Activated T-helper 9 cell treated with anti-CD3 and anti-CD28 coated beads, Interleukin-2, amount 50 U/mL, for 16 hours (primary cell): ENCODE measurements at regions not wholly inside any gene's neighbourhood (a gene's known extent, or its start where the extent isn't known, plus 50 kb on each side); places are given as distances from the start of the nearest gene placed in this dataset.

Experiments used
- DNase-seq: peaks from one replicate; pipeline ENCODE4 v3.0.0-alpha.2; 2020; ENCODE audit warnings: low read depth

- no peak for DNase-seq
Measured at GRCh38 chr6:15993716-15994228, 135.1 kb upstream of the MYLIP start.

- DNase-seq, result no peak
Measured at GRCh38 chr6:15990179-15990578, 138.7 kb upstream of the MYLIP start.

GRCh38 chr6:15989397-15989796, 139.5 kb upstream of the MYLIP start:
- DNase-seq, result no peak

- DNase-seq, result no peak
Measured at GRCh38 chr6:15987569-15987968, 141.3 kb upstream of the MYLIP start.

- DNase-seq, result no peak
Measured at GRCh38 chr6:15986027-15986629, 142.8 kb upstream of the MYLIP start.

GRCh38 chr6:15985379-15985959, 143.4 kb upstream of the MYLIP start:
- DNase-seq, result no peak

- DNase-seq, result no peak
Measured at GRCh38 chr6:15981956-15982355, 146.9 kb upstream of the MYLIP start.

- DNase-seq, result no peak
Measured at GRCh38 chr6:15980801-15981200, 148.1 kb upstream of the MYLIP start.

GRCh38 chr6:15978426-15978825, 150.5 kb upstream of the MYLIP start:
- DNase-seq, result no peak

- DNase-seq, result no peak
Measured at GRCh38 chr6:15977050-15977449, 151.8 kb upstream of the MYLIP start.

GRCh38 chr6:15974817-15975216, 154.1 kb upstream of the MYLIP start:
- no peak for DNase-seq

GRCh38 chr6:15970517-15970916, 158.4 kb upstream of the MYLIP start:
- no peak for DNase-seq

GRCh38 chr6:15969236-15969778, 159.6 kb upstream of the MYLIP start:
- no peak for DNase-seq

- no peak for DNase-seq
Measured at GRCh38 chr6:15968519-15968918, 160.4 kb upstream of the MYLIP start.

GRCh38 chr6:15966000-15966520, 162.8 kb upstream of the MYLIP start:
- DNase-seq, result no peak

- DNase-seq, result no peak
Measured at GRCh38 chr6:15962449-15962764, 166.5 kb upstream of the MYLIP start.

GRCh38 chr6:15961635-15962448, 167.0 kb upstream of the MYLIP start:
- DNase-seq, result no peak

GRCh38 chr6:15960740-15961634, 167.9 kb upstream of the MYLIP start:
- no peak for DNase-seq

- no peak for DNase-seq
Measured at GRCh38 chr6:15957655-15958169, 171.2 kb upstream of the MYLIP start.

GRCh38 chr6:15956205-15957106, 172.4 kb upstream of the MYLIP start:
- no peak for DNase-seq
